ENCODE measurements at regions not wholly inside any gene's neighbourhood (a gene's known extent, or its start where the extent isn't known, plus 50 kb on each side); places are given as distances from the start of the nearest gene placed in this dataset.

DNA sequence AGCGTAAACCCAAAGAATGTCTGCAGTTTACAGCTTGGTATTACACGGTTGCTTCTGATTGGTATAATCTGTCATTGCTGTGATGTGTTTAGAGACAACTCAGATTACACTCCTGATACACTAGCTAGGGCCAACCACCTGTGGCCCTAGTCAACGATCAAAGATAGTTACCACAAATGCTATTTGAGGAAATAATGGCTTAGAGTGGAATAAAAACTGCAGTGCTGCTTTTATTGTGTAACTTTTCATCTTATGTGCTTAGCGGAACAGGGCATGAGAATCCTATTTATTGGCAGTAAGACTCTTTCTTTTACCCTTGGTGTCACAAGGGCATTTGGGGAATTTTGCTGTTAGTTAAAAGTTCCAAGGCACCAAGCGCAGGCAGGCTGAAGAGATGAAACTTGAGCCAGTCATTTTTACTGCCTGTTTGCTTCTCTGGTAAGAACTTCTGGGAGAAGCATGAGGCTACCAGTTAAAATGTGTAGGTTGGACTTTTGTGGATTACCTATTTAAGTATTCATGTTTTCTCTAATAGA is 363.3 kb downstream of the KCNRG start:
- POLR2A ChIA-PET = no interaction called here
- CTCF ChIA-PET = no interaction called here
- DNase-seq (ENCODE audit: extremely low spot score) = no peak
- TF ChIP-seq, protein P1, sequence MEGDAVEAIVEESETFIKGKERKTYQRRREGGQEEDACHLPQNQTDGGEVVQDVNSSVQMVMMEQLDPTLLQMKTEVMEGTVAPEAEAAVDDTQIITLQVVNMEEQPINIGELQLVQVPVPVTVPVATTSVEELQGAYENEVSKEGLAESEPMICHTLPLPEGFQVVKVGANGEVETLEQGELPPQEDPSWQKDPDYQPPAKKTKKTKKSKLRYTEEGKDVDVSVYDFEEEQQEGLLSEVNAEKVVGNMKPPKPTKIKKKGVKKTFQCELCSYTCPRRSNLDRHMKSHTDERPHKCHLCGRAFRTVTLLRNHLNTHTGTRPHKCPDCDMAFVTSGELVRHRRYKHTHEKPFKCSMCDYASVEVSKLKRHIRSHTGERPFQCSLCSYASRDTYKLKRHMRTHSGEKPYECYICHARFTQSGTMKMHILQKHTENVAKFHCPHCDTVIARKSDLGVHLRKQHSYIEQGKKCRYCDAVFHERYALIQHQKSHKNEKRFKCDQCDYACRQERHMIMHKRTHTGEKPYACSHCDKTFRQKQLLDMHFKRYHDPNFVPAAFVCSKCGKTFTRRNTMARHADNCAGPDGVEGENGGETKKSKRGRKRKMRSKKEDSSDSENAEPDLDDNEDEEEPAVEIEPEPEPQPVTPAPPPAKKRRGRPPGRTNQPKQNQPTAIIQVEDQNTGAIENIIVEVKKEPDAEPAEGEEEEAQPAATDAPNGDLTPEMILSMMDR (IDR thresholded peaks at IDR 0.05; ENCODE audit: control extremely low read depth, extremely low read depth, low read depth, missing control alignments) = no peak

DNA sequence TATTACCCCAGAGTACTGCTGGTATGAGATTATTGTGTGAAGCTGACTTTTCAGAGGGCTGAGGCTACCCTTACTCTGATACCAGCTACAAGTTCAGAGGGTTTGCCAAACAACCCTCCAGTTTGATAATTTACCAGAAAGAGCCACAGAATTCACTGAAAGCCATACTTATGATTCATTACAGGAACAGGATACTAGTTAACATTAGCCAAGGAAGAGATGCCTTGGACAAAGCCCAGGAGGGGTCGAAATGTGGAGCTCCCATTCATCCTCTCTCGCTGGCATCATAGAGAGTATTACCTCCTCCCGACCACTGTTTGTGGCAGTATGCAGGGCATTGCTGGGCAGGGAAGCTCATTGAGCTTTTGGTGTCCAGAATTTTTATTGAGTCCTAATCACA is 364.3 kb downstream of the KCNRG start:
- ChIA-PET CTCF (no interaction called here), POLR2A (no interaction called here)
- TF ChIP-seq, protein P1 (IDR thresholded peaks at IDR 0.05; ENCODE audit: control extremely low read depth, extremely low read depth, low read depth, missing control alignments) = no peak
- DNase-seq (ENCODE audit: extremely low spot score) = no peak

DNA sequence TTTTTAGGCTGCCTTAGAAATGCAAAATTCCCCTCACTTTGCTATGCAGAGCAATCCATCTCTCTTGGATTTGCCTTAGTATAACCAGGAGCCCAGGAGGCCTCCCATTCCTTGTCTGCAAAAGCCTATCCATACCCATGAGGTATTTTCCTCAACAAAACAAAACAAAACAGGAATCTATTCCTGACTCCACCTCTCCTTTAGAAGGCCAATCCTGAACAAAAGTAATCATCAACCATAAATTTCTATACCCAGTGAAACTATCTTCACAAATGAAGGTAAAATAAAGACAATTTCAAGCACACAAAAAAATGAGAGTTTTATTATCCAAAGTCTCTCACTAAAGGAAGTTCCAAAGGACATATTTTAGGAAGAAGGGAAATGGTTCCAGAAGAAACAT is 365.7 kb downstream of the KCNRG start:
- ChIA-PET POLR2A (no interaction called here), CTCF (no interaction called here)
- TF ChIP-seq, protein P1 (IDR thresholded peaks at IDR 0.05; ENCODE audit: control extremely low read depth, extremely low read depth, low read depth, missing control alignments) = no peak
- no peak for DNase-seq (ENCODE audit: extremely low spot score)

DNA sequence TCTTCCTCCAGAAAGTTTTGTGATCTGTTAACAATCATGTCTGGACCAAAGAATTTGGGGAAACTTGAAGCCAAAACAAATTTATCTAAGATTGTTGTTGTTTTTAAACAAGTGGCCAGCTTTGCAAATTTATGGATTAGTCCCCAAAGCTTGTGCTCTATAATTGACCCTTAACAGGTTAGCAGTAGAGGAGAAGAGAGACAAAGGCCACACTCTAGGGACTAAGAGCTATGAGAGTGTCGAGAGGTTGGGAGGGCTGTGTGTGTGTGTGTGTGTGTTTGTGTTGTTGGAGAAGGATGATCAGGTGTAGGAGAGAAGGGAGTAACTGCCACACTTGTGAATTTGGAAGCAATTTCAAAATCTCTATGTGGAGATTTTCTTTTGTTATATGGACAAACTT is 367.3 kb downstream of the KCNRG start:
- TF ChIP-seq, protein P1 (IDR thresholded peaks at IDR 0.05; ENCODE audit: control extremely low read depth, extremely low read depth, low read depth, missing control alignments) = no peak
- DNase-seq (ENCODE audit: extremely low spot score) = no peak
- ChIA-PET CTCF (no interaction called here), POLR2A (no interaction called here)

DNA sequence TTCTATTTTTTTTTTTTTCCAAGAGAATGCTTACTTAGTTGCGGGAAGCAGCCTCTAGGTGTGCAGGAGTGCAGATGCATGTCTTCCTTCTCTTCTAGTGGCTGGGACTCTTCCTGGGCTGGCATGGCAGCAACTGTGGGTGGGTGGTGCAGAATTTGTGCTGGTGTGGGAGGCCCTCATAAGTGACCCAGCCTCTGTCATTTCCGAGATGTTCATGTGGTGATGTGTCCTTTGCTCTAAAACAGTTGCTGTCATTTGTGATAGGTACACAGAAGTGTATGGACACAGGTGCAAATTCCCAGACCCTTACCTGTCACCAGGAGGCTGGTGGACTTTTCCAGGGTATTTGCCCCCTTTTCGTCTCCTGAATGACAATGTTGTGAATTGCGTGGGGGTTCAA is 367.7 kb downstream of the KCNRG start:
- TF ChIP-seq, protein P1 (IDR thresholded peaks at IDR 0.05; ENCODE audit: control extremely low read depth, extremely low read depth, low read depth, missing control alignments) = no peak
- no peak for DNase-seq (ENCODE audit: extremely low spot score)
- ChIA-PET CTCF (no interaction called here), POLR2A (no interaction called here)

DNA sequence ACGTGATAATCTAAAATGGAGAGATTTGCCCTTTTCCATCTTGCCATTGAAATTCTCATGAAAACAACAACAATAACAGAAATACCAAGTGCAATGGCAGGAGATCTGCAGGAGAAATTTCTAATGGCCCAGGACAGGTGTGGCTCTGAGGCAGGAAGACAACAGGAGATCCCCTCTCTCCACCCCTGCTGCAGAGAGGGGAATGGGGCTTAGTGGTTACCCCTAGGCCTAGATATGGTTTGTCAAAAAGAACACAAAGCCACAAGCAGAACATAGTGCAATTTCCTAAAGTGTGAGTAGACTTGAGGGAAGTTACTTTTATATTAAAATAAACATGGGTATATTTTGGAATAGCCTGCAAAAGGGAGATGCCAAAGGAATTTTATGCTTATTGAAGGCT is 369.5 kb downstream of the KCNRG start:
- CTCF ChIA-PET = no interaction called here
- TF ChIP-seq, protein P1 (IDR thresholded peaks at IDR 0.05; ENCODE audit: control extremely low read depth, extremely low read depth, low read depth, missing control alignments) = no peak
- no peak for DNase-seq (ENCODE audit: extremely low spot score)
- POLR2A ChIA-PET = no interaction called here
